ENCODE measurements at regions not wholly inside any gene's neighbourhood (a gene's known extent, or its start where the extent isn't known, plus 50 kb on each side); places are given as distances from the start of the nearest gene placed in this dataset.

- Histone ChIP-seq H3K36me3 (ENCODE audit: insufficient read depth, low read length) (no peaks in the 10 kb centered on the region), H3K9me3 (ENCODE audit: control insufficient read depth in 1 of 2, low read length in 2 of 2) (no peaks in the 10 kb centered on the region), H3K4me3 (ENCODE audit: low read length in 2 of 2) (no peak overlapping the region), H3K27ac (ENCODE audit: low read depth, low read length) (no peak overlapping the region), H3K27me3 (ENCODE audit: insufficient read depth, low read length) (no peaks in the 10 kb centered on the region), H3K4me1 (ENCODE audit: insufficient read depth, low read length) (no peaks in the 10 kb centered on the region)
- no peaks in the 10 kb centered on the region for H3K36me3 Mint-ChIP-seq
- no peak for DNase-seq
- peaks cover 7 to 33% of the 10 kb centered on the region in 2 donors for H3K27me3 Mint-ChIP-seq
- no peak overlapping the region for H3K4me3 Mint-ChIP-seq
- ChIA-PET CTCF (ENCODE audit: partially characterized antibody) (no interaction called here), POLR2A (ENCODE audit: partially characterized antibody) (no interaction called here)
- peaks cover 0 to 2% (median 0%) of the 10 kb centered on the region in 8 donors for H3K9me3 Mint-ChIP-seq
- no peak overlapping the region for H3K27ac Mint-ChIP-seq
- no peaks in the 10 kb centered on the region for H3K4me1 Mint-ChIP-seq
- intact Hi-C loops (cut with micrococcal nuclease): no loop called here
Observed at GRCh38 chr11:119941636-119942411, 196.1 kb downstream of the TRIM29 start.

- no peaks in the 10 kb centered on the region for H3K36me3 ChIP-seq (ENCODE audit: insufficient read depth, low read length)
- H3K4me1 ChIP-seq (ENCODE audit: insufficient read depth, low read length): no peaks in the 10 kb centered on the region
- no peak overlapping the region for H3K4me3 ChIP-seq (ENCODE audit: low read length in 2 of 2)
- Mint-ChIP-seq H3K36me3 (no peaks in the 10 kb centered on the region), H3K4me3 (no peak overlapping the region), H3K4me1 (no peaks in the 10 kb centered on the region), H3K9me3 (peaks cover 0 to 2% (median 0%) of the 10 kb centered on the region in 8 donors), H3K27me3 (peaks cover 6 to 30% of the 10 kb centered on the region in 2 donors), H3K27ac (no peak overlapping the region)
- POLR2A ChIA-PET (ENCODE audit: partially characterized antibody): no interaction called here
- no peak overlapping the region for H3K27ac ChIP-seq (ENCODE audit: low read depth, low read length)
- intact Hi-C loops (cut with micrococcal nuclease): no loop called here
- no peaks in the 10 kb centered on the region for H3K27me3 ChIP-seq (ENCODE audit: insufficient read depth, low read length)
- CTCF ChIA-PET (ENCODE audit: partially characterized antibody): no interaction called here
- no peaks in the 10 kb centered on the region for H3K9me3 ChIP-seq (ENCODE audit: control insufficient read depth in 1 of 2, low read length in 2 of 2)
- no peak for DNase-seq
Observed at GRCh38 chr11:119941171-119941570, 196.7 kb downstream of the TRIM29 start.

GRCh38 chr11:119940401-119940976 lies 197.4 kb downstream of the TRIM29 start:
- H3K9me3 Mint-ChIP-seq: peaks cover 0 to 2% (median 0%) of the 10 kb centered on the region in 8 donors
- H3K4me1 Mint-ChIP-seq: no peaks in the 10 kb centered on the region
- ChIA-PET CTCF (ENCODE audit: partially characterized antibody) (no interaction called here), POLR2A (ENCODE audit: partially characterized antibody) (no interaction called here)
- intact Hi-C loops (cut with micrococcal nuclease): no loop called here
- no peaks in the 10 kb centered on the region for H3K27me3 ChIP-seq (ENCODE audit: insufficient read depth, low read length)
- H3K36me3 ChIP-seq (ENCODE audit: insufficient read depth, low read length): no peaks in the 10 kb centered on the region
- no peak overlapping the region for H3K27ac ChIP-seq (ENCODE audit: low read depth, low read length)
- H3K4me3 Mint-ChIP-seq: no peak overlapping the region
- H3K27me3 Mint-ChIP-seq: peaks cover 6 to 28% of the 10 kb centered on the region in 2 donors
- no peaks in the 10 kb centered on the region for H3K4me1 ChIP-seq (ENCODE audit: insufficient read depth, low read length)
- no peaks in the 10 kb centered on the region for H3K36me3 Mint-ChIP-seq
- DNase-seq: no peak
- no peak overlapping the region for H3K4me3 ChIP-seq (ENCODE audit: low read length in 2 of 2)
- no peaks in the 10 kb centered on the region for H3K9me3 ChIP-seq (ENCODE audit: control insufficient read depth in 1 of 2, low read length in 2 of 2)
- H3K27ac Mint-ChIP-seq: no peak overlapping the region

- POLR2A ChIA-PET (ENCODE audit: partially characterized antibody): no interaction called here
- Mint-ChIP-seq H3K27me3 (peaks cover 7 to 11% of the 10 kb centered on the region in 2 donors), H3K4me1 (no peaks in the 10 kb centered on the region), H3K4me3 (no peak overlapping the region), H3K9me3 (no peaks in the 10 kb centered on the region), H3K36me3 (no peaks in the 10 kb centered on the region), H3K27ac (no peak overlapping the region)
- Histone ChIP-seq H3K27me3 (ENCODE audit: insufficient read depth, low read length) (no peaks in the 10 kb centered on the region), H3K27ac (ENCODE audit: low read depth, low read length) (no peak overlapping the region), H3K4me3 (ENCODE audit: low read length in 2 of 2) (no peak overlapping the region), H3K4me1 (ENCODE audit: insufficient read depth, low read length) (no peaks in the 10 kb centered on the region), H3K36me3 (ENCODE audit: insufficient read depth, low read length) (no peaks in the 10 kb centered on the region), H3K9me3 (ENCODE audit: control insufficient read depth in 1 of 2, low read length in 2 of 2) (no peaks in the 10 kb centered on the region)
- intact Hi-C loops (cut with micrococcal nuclease): no loop called here
- no peak for DNase-seq
- CTCF ChIA-PET (ENCODE audit: partially characterized antibody): no interaction called here
Observed at GRCh38 chr11:119937412-119937811, 200.5 kb downstream of the TRIM29 start.

- POLR2A ChIA-PET (ENCODE audit: partially characterized antibody): no interaction called here
- Mint-ChIP-seq H3K4me1 (no peaks in the 10 kb centered on the region), H3K9me3 (no peaks in the 10 kb centered on the region), H3K36me3 (no peaks in the 10 kb centered on the region), H3K27me3 (peaks cover 7 to 9% of the 10 kb centered on the region in 2 donors), H3K4me3 (no peak overlapping the region), H3K27ac (no peak overlapping the region)
- CTCF ChIA-PET (ENCODE audit: partially characterized antibody): no interaction called here
- DNase-seq: no peak
- H3K36me3 ChIP-seq (ENCODE audit: insufficient read depth, low read length): no peaks in the 10 kb centered on the region
- H3K27ac ChIP-seq (ENCODE audit: low read depth, low read length): no peak overlapping the region
- H3K9me3 ChIP-seq (ENCODE audit: control insufficient read depth in 1 of 2, low read length in 2 of 2): no peaks in the 10 kb centered on the region
- no peak overlapping the region for H3K4me3 ChIP-seq (ENCODE audit: low read length in 2 of 2)
- no peaks in the 10 kb centered on the region for H3K4me1 ChIP-seq (ENCODE audit: insufficient read depth, low read length)
- intact Hi-C loops (cut with micrococcal nuclease): no loop called here
- no peaks in the 10 kb centered on the region for H3K27me3 ChIP-seq (ENCODE audit: insufficient read depth, low read length)
Observed at GRCh38 chr11:119936426-119936825, 201.5 kb downstream of the TRIM29 start.

- H3K27me3 Mint-ChIP-seq: peaks cover 7 to 14% of the 10 kb centered on the region in 2 donors
- no peaks in the 10 kb centered on the region for H3K4me1 Mint-ChIP-seq
- no peak overlapping the region for H3K27ac ChIP-seq (ENCODE audit: low read depth, low read length)
- CTCF ChIA-PET (ENCODE audit: partially characterized antibody): no interaction called here
- no peaks in the 10 kb centered on the region for H3K36me3 ChIP-seq (ENCODE audit: insufficient read depth, low read length)
- no peak overlapping the region for H3K27ac Mint-ChIP-seq
- no peaks in the 10 kb centered on the region for H3K9me3 Mint-ChIP-seq
- POLR2A ChIA-PET (ENCODE audit: partially characterized antibody): no interaction called here
- no peaks in the 10 kb centered on the region for H3K9me3 ChIP-seq (ENCODE audit: control insufficient read depth in 1 of 2, low read length in 2 of 2)
- no peak for DNase-seq
- no peak overlapping the region for H3K4me3 ChIP-seq (ENCODE audit: low read length in 2 of 2)
- H3K27me3 ChIP-seq (ENCODE audit: insufficient read depth, low read length): no peaks in the 10 kb centered on the region
- no peak overlapping the region for H3K4me3 Mint-ChIP-seq
- intact Hi-C loops (cut with micrococcal nuclease): no loop called here
- H3K36me3 Mint-ChIP-seq: no peaks in the 10 kb centered on the region
- H3K4me1 ChIP-seq (ENCODE audit: insufficient read depth, low read length): no peaks in the 10 kb centered on the region
Observed at GRCh38 chr11:119935349-119935925, 202.5 kb downstream of the TRIM29 start.

- ChIA-PET POLR2A (ENCODE audit: partially characterized antibody) (no interaction called here), CTCF (ENCODE audit: partially characterized antibody) (no interaction called here)
- Mint-ChIP-seq H3K27me3 (peaks cover 9 to 13% of the 10 kb centered on the region in 2 donors), H3K27ac (no peak overlapping the region), H3K36me3 (no peaks in the 10 kb centered on the region), H3K4me3 (no peak overlapping the region), H3K9me3 (no peaks in the 10 kb centered on the region), H3K4me1 (no peaks in the 10 kb centered on the region)
- Histone ChIP-seq H3K36me3 (ENCODE audit: insufficient read depth, low read length) (no peaks in the 10 kb centered on the region), H3K9me3 (ENCODE audit: control insufficient read depth in 1 of 2, low read length in 2 of 2) (no peaks in the 10 kb centered on the region), H3K27me3 (ENCODE audit: insufficient read depth, low read length) (no peaks in the 10 kb centered on the region), H3K4me3 (ENCODE audit: low read length in 2 of 2) (no peak overlapping the region), H3K27ac (ENCODE audit: low read depth, low read length) (no peak overlapping the region), H3K4me1 (ENCODE audit: insufficient read depth, low read length) (no peaks in the 10 kb centered on the region)
- intact Hi-C loops (cut with micrococcal nuclease): no loop called here
- DNase-seq: no peak
Observed at GRCh38 chr11:119934866-119935265, 203.0 kb downstream of the TRIM29 start.
